C4-2B (cell line): ENCODE measurements at regions not wholly inside any gene's neighbourhood (a gene's known extent, or its start where the extent isn't known, plus 50 kb on each side); places are given as distances from the start of the nearest gene placed in this dataset.
"Not testable (repeated sequence)": the region's sequence is repeated elsewhere in the genome, so short reads cannot be mapped to it uniquely, and the experiment has no call there.

ENCODE experiments used
- H3K27ac ChIP-seq: fragments of 450-650 bp; 2 replicates; pipeline ENCODE4 v1.5.1; 2017
- CTCF ChIP-seq: fragments of 450-650 bp; conservative IDR thresholded peaks from 2 replicates; pipeline ENCODE4 v1.5.1; 2017; ENCODE audit warnings: mild to moderate bottlenecking
- ZFX ChIP-seq: fragments of 450-650 bp; IDR thresholded peaks from 2 replicates; pipeline ENCODE4 v1.6.1; 2017

DNA sequence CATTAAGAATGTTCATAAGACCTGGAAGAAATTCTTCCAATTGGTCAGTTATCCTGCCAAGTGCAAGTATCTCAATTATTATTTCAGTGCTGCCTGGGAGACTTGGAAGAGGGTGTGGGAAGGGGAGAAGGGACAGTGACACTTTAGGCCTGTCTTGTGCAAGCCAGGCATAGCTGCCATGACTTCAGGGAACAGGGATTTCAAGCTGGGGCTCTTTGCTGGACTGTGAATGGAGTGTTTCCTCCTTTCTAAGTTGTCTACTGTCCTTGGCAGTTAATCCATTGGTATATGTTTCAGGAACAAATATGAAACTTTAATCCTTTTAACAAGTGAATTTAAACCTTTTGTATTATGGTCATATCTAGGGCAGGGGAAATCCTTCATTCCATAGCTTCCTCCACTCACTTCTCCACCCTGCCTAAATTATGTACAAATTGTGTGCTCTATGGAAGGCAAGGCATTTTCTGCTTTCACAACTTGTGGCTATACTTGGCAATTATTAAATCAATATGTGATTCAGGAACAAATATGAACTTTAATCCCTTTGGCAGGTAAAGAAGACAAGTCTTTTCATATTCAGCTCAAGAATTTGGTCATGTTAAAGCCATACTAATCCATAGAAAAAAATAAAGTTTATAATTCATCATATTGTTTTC, 72.7 kb upstream of the IL33 start:
- H3K27ac ChIP-seq = no peak overlapping the region

GRCh38 chr9:6135780-6136179, 79.8 kb upstream of the IL33 start:
- H3K27ac ChIP-seq = not testable (repeated sequence)

More for the DNA sequence above, 72.7 kb upstream of the IL33 start:
- no peak for TF ChIP-seq CTCF
- no peak for TF ChIP-seq ZFX

GRCh38 chr9:6134661-6135180, 80.9 kb upstream of the IL33 start:
- no peak overlapping the region for H3K27ac ChIP-seq
- no peak for TF ChIP-seq CTCF
- no peak for TF ChIP-seq ZFX

- TF ChIP-seq ZFX = no peak
- TF ChIP-seq CTCF = no peak
- no peak overlapping the region for H3K27ac ChIP-seq
Observed at GRCh38 chr9:6133346-6134063, 82.1 kb upstream of the IL33 start.

DNA sequence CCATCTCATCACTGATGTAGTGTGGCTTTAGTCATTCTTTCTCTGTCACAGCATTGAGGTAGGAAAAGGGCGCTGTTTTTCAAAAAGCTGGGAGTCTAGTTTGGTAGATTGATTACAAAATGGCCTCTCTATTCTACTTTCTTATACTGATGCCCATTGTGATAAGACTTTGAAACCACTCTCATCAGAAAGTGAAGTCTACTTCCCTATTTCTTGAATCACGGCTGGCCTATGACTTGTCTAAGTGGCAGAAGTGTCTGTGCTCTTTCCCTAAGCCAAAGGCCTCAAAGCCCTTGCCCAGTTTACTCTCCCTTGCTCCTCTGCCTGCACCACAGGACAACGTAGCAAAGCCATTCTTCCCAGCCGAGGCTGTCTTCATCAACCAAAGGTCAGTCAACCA, 83.0 kb upstream of the IL33 start:
- H3K27ac ChIP-seq = no peak overlapping the region
- TF ChIP-seq CTCF (no peak), ZFX (no peak)

- H3K27ac ChIP-seq = no peak overlapping the region
- TF ChIP-seq CTCF = no peak
- no peak for TF ChIP-seq ZFX
Observed at GRCh38 chr9:6128030-6128429, 87.6 kb upstream of the IL33 start.

- TF ChIP-seq CTCF (peak; percentile 11; the same call in 1 of the 2 replicates), ZFX (no peak)
- no peak overlapping the region for H3K27ac ChIP-seq
Observed at GRCh38 chr9:6126377-6126776, 89.2 kb upstream of the IL33 start.

DNA sequence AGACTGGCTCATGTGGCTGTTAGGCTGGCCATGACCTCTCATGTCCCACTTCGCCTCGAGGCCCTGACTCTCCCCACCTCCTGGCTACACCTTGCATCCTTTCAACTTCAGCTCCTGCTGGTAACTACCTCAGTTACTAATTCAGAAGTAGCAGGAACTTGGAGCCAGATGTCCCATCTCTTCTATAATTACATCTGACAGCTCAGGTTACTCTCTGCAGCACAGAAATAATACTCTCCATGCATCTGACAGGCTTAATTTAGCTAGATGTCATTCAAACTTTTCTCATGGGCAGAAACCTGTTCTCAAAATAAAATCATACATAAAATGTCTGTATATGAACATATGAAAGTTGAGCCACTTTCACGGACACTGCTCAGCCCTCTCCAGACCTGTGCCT, 92.2 kb upstream of the IL33 start:
- no peak overlapping the region for H3K27ac ChIP-seq
- TF ChIP-seq CTCF (no peak), ZFX (no peak)
